Panc1 (cell line): ENCODE measurements at regions not wholly inside any gene's neighbourhood (a gene's known extent, or its start where the extent isn't known, plus 50 kb on each side); places are given as distances from the start of the nearest gene placed in this dataset.

Source experiments
- ATAC-seq: fragments of 200-7000 bp; cut with Tn5 transposase; 2 replicates; pipeline ENCODE4 v1.9.1; 2020; ENCODE audit warnings: mild to moderate bottlenecking, moderate library complexity
- BruUV-seq: library from RNA; stranded (reverse); fragments of 400-500 nt; replicated peaks from 2 replicates; lab custom pipeline; 2021; lab: Mats Ljungman, UMichigan
- CTCF ChIA-PET: fragments of 300-600 bp; sonication (Branson Sonifier 250); formaldehyde crosslinking; loops from one replicate; lab custom pipeline; 2022; ENCODE audit warnings: antibody characterized with exemption; lab: Charles Lee
- POLR2A ChIA-PET: fragments of 300-600 bp; sonication (Branson Sonifier 250); formaldehyde crosslinking; loops from one replicate; lab custom pipeline; 2022; ENCODE audit warnings: antibody characterized with exemption; lab: Charles Lee
- DNase-seq: peaks from one replicate; pipeline ENCODE4 v3.0.0-alpha.2; 2010; ENCODE audit warnings: low read depth, low spot score
- H3K27ac ChIP-seq: 2 replicates; pipeline ENCODE4 v1.5.1; 2011; ENCODE audit warnings: mild to moderate bottlenecking, low read length, inconsistent platforms
- H3K27me3 ChIP-seq: fragments of 200-500 bp; sonication (Bioruptor generic); 2 replicates; pipeline ENCODE4 v1.6.0; 2014; ENCODE audit warnings: low read length, inconsistent platforms; ENCODE audit not compliant: control insufficient read depth, insufficient read depth
- H3K36me3 ChIP-seq: fragments of 200-500 bp; sonication (Bioruptor generic); 2 replicates; pipeline ENCODE4 v1.5.1; 2014; ENCODE audit warnings: inconsistent platforms, mild to moderate bottlenecking, low read length, moderate library complexity; ENCODE audit not compliant: control insufficient read depth, insufficient read depth
- H3K4me1 ChIP-seq: 2 replicates; pipeline ENCODE4 v1.5.1; 2011; ENCODE audit warnings: inconsistent platforms, mild to moderate bottlenecking, low read length, moderate library complexity; ENCODE audit not compliant: control insufficient read depth, insufficient read depth
- H3K4me3 ChIP-seq, 2 experiments: 2 replicates each; pipeline ENCODE4 v1.5.1; 2011 to 2012; ENCODE audit warnings: low read depth in 2 of 2, low read length in 2 of 2, mild to moderate bottlenecking in 2 of 2, inconsistent platforms in 1 of 2, moderate library complexity in 1 of 2
- H3K9me3 ChIP-seq: fragments of 200-500 bp; sonication (Bioruptor generic); 2 replicates; pipeline ENCODE4 v1.5.1; 2014; ENCODE audit warnings: low read depth, mild to moderate bottlenecking, inconsistent platforms, low read length, moderate library complexity; ENCODE audit not compliant: control insufficient read depth, insufficient read depth
- CTCF ChIP-seq: fragments of 450-650 bp; IDR thresholded peaks from 2 replicates; pipeline ENCODE4 v1.5.1; 2017; ENCODE audit warnings: mild to moderate bottlenecking
- POLR2AphosphoS5 ChIP-seq: IDR thresholded peaks from 2 replicates; pipeline ENCODE4 v1.6.1; 2012; ENCODE audit warnings: mild to moderate bottlenecking, low read depth, low read length, moderate library complexity
- REST ChIP-seq, 2 experiments: IDR thresholded peaks; 2 replicates each; pipeline ENCODE4 v1.6.1; 2011 to 2012; ENCODE audit warnings: low read depth in 2 of 2, control low read depth in 1 of 2, low read length in 1 of 2, mild to moderate bottlenecking in 1 of 2, moderate library complexity in 1 of 2; ENCODE audit not compliant: insufficient read depth in 1 of 2
- SIN3A ChIP-seq: IDR thresholded peaks from 2 replicates; pipeline ENCODE4 v1.6.1; 2012; ENCODE audit warnings: low read depth, mild to moderate bottlenecking, low read length, moderate library complexity, borderline replicate concordance; ENCODE audit not compliant: insufficient read depth
- TCF7L2 ChIP-seq: IDR thresholded peaks from 2 replicates; pipeline ENCODE4 v1.6.1; 2011; ENCODE audit warnings: mild to moderate bottlenecking, low read depth, low read length, inconsistent platforms
- in situ Hi-C: cut with HindIII; loops from 2 replicates; pipeline ENCODE4 v1.10.0; 2016; ENCODE audit warnings: low sequenced_read_pairs, low pct_unique_long_range_greater_than_20kb
- intact Hi-C: fragments of 100-400 bp; cut with micrococcal nuclease; formaldehyde crosslinking; loops from one replicate; pipeline ENCODE4 v1.10.0; 2022; ENCODE audit not compliant: unreplicated experiment

- no peak for DNase-seq
- H3K27me3 ChIP-seq: no peaks in the 10 kb centered on the region
- in situ Hi-C loops: no loop called here
- intact Hi-C loops: no loop called here
- CTCF ChIA-PET: no interaction called here
- no peaks in the 10 kb centered on the region for H3K4me1 ChIP-seq
- no peak overlapping the region for H3K4me3 ChIP-seq
- POLR2A ChIA-PET: no interaction called here
- no peak for ATAC-seq
- no peaks in the 10 kb centered on the region for H3K9me3 ChIP-seq
- H3K27ac ChIP-seq: no peak overlapping the region
- no TSS peak for BruUV-seq
- H3K36me3 ChIP-seq: no peaks in the 10 kb centered on the region
- TF ChIP-seq POLR2AphosphoS5: no peak
- TF ChIP-seq CTCF: no peak
- no peak for TF ChIP-seq REST (IDR thresholded peaks at IDR 0.05; ENCODE audit: insufficient read depth in 1 of 2, low read depth in 2 of 2, low read length in 1 of 2)
- TF ChIP-seq SIN3A: no peak
- no peak for TF ChIP-seq TCF7L2
Observed at GRCh38 chr19:27889156-27889555, 1323.8 kb downstream of the UQCRFS1 start.

- DNase-seq: no peak
- Histone ChIP-seq H3K9me3 (no peaks in the 10 kb centered on the region), H3K27me3 (no peaks in the 10 kb centered on the region), H3K27ac (no peak overlapping the region), H3K4me3 (no peak overlapping the region), H3K36me3 (no peaks in the 10 kb centered on the region), H3K4me1 (no peaks in the 10 kb centered on the region)
- no TSS peak for BruUV-seq
- CTCF ChIA-PET: no interaction called here
- intact Hi-C loops (no loop called here), in situ Hi-C loops (no loop called here)
- no peak for ATAC-seq
- POLR2A ChIA-PET: no interaction called here
- TF ChIP-seq REST (IDR thresholded peaks at IDR 0.05; ENCODE audit: insufficient read depth in 1 of 2, low read depth in 2 of 2, low read length in 1 of 2) (no peak), CTCF (no peak), POLR2AphosphoS5 (no peak), SIN3A (no peak), TCF7L2 (no peak)
Observed at GRCh38 chr19:27887946-27888345, 1325.0 kb downstream of the UQCRFS1 start.
